MM.1S (cell line): ENCODE measurements at regions not wholly inside any gene's neighbourhood (a gene's known extent, or its start where the extent isn't known, plus 50 kb on each side); places are given as distances from the start of the nearest gene placed in this dataset.

Experiments
- DNase-seq: peaks from one replicate; pipeline ENCODE4 v3.0.0-alpha.2; 2015
- H2AFZ ChIP-seq: fragments of 300-600 bp; sonication (generic); 2 replicates; pipeline ENCODE4 v1.6.0; 2016; ENCODE audit warnings: antibody characterized with exemption, low read length
- H3F3A ChIP-seq: fragments of 300-600 bp; sonication (generic); 2 replicates; pipeline ENCODE4 v1.6.1; 2016; ENCODE audit warnings: mild to moderate bottlenecking, antibody characterized with exemption, low read length, moderate library complexity, mixed read lengths; ENCODE audit not compliant: insufficient read depth
- H3K27ac ChIP-seq: fragments of 300-600 bp; sonication (generic); 2 replicates; pipeline ENCODE4 v1.5.1; 2016; ENCODE audit warnings: mild to moderate bottlenecking, low read length
- H3K27me3 ChIP-seq: fragments of 300-600 bp; sonication (generic); replicated peaks from 2 replicates; pipeline ENCODE4 v1.6.0; 2016; ENCODE audit warnings: low read length; ENCODE audit not compliant: insufficient read depth
- H3K36me3 ChIP-seq: fragments of 300-600 bp; sonication (generic); replicated peaks from 2 replicates; pipeline ENCODE4 v1.6.1; 2016; ENCODE audit warnings: mild to moderate bottlenecking, low read length, mixed read lengths; ENCODE audit not compliant: insufficient read depth
- H3K4me1 ChIP-seq: fragments of 300-600 bp; sonication (generic); 2 replicates; pipeline ENCODE4 v1.6.1; 2016; ENCODE audit warnings: low read length, mixed read lengths
- H3K4me2 ChIP-seq: fragments of 300-600 bp; sonication (generic); 2 replicates; pipeline ENCODE4 v1.6.0; 2016; ENCODE audit warnings: low read depth, low read length
- H3K4me3 ChIP-seq: fragments of 300-600 bp; sonication (generic); 2 replicates; pipeline ENCODE4 v1.5.1; 2016; ENCODE audit warnings: low read length, mixed read lengths
- H3K79me2 ChIP-seq: fragments of 300-600 bp; sonication (generic); 2 replicates; pipeline ENCODE4 v1.6.1; 2016; ENCODE audit warnings: mixed run types, low read length, mixed read lengths
- H3K9ac ChIP-seq: fragments of 300-600 bp; sonication (generic); 2 replicates; pipeline ENCODE4 v1.6.1; 2016; ENCODE audit warnings: low read length, mixed read lengths
- H3K9me2 ChIP-seq: fragments of 300-600 bp; sonication (generic); replicated peaks from 2 replicates; pipeline ENCODE4 v1.6.1; 2016; ENCODE audit warnings: mild to moderate bottlenecking, low read length, mixed read lengths; ENCODE audit not compliant: insufficient read depth
- H3K9me3 ChIP-seq: fragments of 300-600 bp; sonication (generic); replicated peaks from 2 replicates; pipeline ENCODE4 v1.6.1; 2016; ENCODE audit warnings: mild to moderate bottlenecking, low read length, mixed read lengths; ENCODE audit not compliant: insufficient read depth
- H4K20me1 ChIP-seq: fragments of 300-600 bp; sonication (generic); 2 replicates; pipeline ENCODE4 v1.6.1; 2016; ENCODE audit warnings: mild to moderate bottlenecking, low read length, moderate library complexity, mixed read lengths; ENCODE audit not compliant: insufficient read depth
- CTCF ChIP-seq: fragments of 300-600 bp; sonication (generic); IDR thresholded peaks from 2 replicates; pipeline ENCODE4 v1.5.1; 2016; ENCODE audit warnings: antibody characterized with exemption, low read length, mixed read lengths
- EZH2 ChIP-seq: fragments of 300-600 bp; sonication (generic); optimal IDR thresholded peaks from 2 replicates; pipeline ENCODE3; 2017; ENCODE audit warnings: low read depth, mild to moderate bottlenecking, antibody characterized with exemption, low read length, mixed read lengths
- EZH2phosphoT487 ChIP-seq: fragments of 300-600 bp; sonication (generic); IDR thresholded peaks from 2 replicates; pipeline ENCODE4 v1.6.1; 2018; ENCODE audit warnings: antibody characterized with exemption, low read length

GRCh38 chr4:166655705-166656104 lies 578.6 kb downstream of the SPOCK3 start:
- Histone ChIP-seq H4K20me1 (no peaks in the 10 kb centered on the region), H3K79me2 (no peaks in the 10 kb centered on the region), H3K9me3 (no peaks in the 10 kb centered on the region), H3K4me2 (no peak overlapping the region), H3K4me3 (no peak overlapping the region), H3K9me2 (no peaks in the 10 kb centered on the region), H2AFZ (no peak overlapping the region), H3K27ac (no peak overlapping the region), H3K9ac (no peak overlapping the region), H3K36me3 (no peaks in the 10 kb centered on the region), H3K27me3 (no peaks in the 10 kb centered on the region), H3K4me1 (peaks cover 10% of the 10 kb centered on the region; the same call in 1 of the 2 replicates), H3F3A (0 out of 2 replicates have a peak, but pooled peaks cover 4% of the 10 kb centered on the region)
- no peak for DNase-seq
- no peak for TF ChIP-seq EZH2
- no peak for TF ChIP-seq CTCF
- no peak for TF ChIP-seq EZH2phosphoT487

GRCh38 chr4:166657261-166657660 lies 577.0 kb downstream of the SPOCK3 start:
- H3F3A ChIP-seq, result peaks cover 13% of the 10 kb centered on the region
- H3K79me2 ChIP-seq, result no peaks in the 10 kb centered on the region
- no peak for DNase-seq
- no peaks in the 10 kb centered on the region for H3K36me3 ChIP-seq
- no peaks in the 10 kb centered on the region for H3K27me3 ChIP-seq
- no peaks in the 10 kb centered on the region for H4K20me1 ChIP-seq
- H3K4me1 ChIP-seq, result peaks cover 15% of the 10 kb centered on the region; the same call in 1 of the 2 replicates
- H3K9me3 ChIP-seq, result no peaks in the 10 kb centered on the region
- no peak overlapping the region for H3K9ac ChIP-seq
- no peaks in the 10 kb centered on the region for H3K9me2 ChIP-seq
- H3K4me3 ChIP-seq, result no peak overlapping the region
- no peak overlapping the region for H3K27ac ChIP-seq
- TF ChIP-seq CTCF (no peak), EZH2phosphoT487 (no peak), EZH2 (no peak)
- no peak overlapping the region for H2AFZ ChIP-seq
- H3K4me2 ChIP-seq, result no peak overlapping the region

GRCh38 chr4:166658585-166658984 lies 575.7 kb downstream of the SPOCK3 start:
- Histone ChIP-seq H3K9me2 (no peaks in the 10 kb centered on the region), H3K36me3 (no peaks in the 10 kb centered on the region), H3K9me3 (no peaks in the 10 kb centered on the region), H3K4me2 (peak overlapping the region; percentile 50), H3K27me3 (no peaks in the 10 kb centered on the region), H3K79me2 (no peaks in the 10 kb centered on the region), H3K9ac (no peak overlapping the region), H3K27ac (peak overlapping the region; percentile 20; the same call in 1 of the 2 replicates), H3K4me1 (peaks cover 25% of the 10 kb centered on the region), H3K4me3 (no peak overlapping the region; the same call in 1 of the 2 replicates), H2AFZ (no peak overlapping the region), H3F3A (peaks cover 23% of the 10 kb centered on the region), H4K20me1 (no peaks in the 10 kb centered on the region)
- peak; percentile 22 for DNase-seq
- no peak for TF ChIP-seq EZH2phosphoT487
- TF ChIP-seq EZH2, result no peak
- TF ChIP-seq CTCF, result no peak
